ENCODE measurements at regions not wholly inside any gene's neighbourhood (a gene's known extent, or its start where the extent isn't known, plus 50 kb on each side); places are given as distances from the start of the nearest gene placed in this dataset.

GRCh38 chrX:145068450-145068849 is 178.9 kb upstream of the SPANXN1 start:
- Histone ChIP-seq H3F3A (ENCODE audit: low read length, unreplicated experiment) (no peaks in the 10 kb centered on the region), H3K9ac (ENCODE audit: low read length) (no peak overlapping the region), H3K4me1 (ENCODE audit: insufficient read depth, low read length) (no peaks in the 10 kb centered on the region), H3K36me3 (ENCODE audit: low read depth, low read length) (no peaks in the 10 kb centered on the region), H3K4me2 (ENCODE audit: low read length) (no peak overlapping the region), H3K4me3 (ENCODE audit: low read length) (no peak overlapping the region), H3K9me3 (ENCODE audit: low read length) (no peaks in the 10 kb centered on the region), H3K9me2 (replicated peaks; ENCODE audit: low read length) (no peaks in the 10 kb centered on the region), H3K27ac (ENCODE audit: low read length) (no peak overlapping the region), H2AFZ (ENCODE audit: low read length) (no peak overlapping the region), H3K79me2 (ENCODE audit: low read length) (no peaks in the 10 kb centered on the region), H3K27me3 (ENCODE audit: low read length) (no peaks in the 10 kb centered on the region), H4K20me1 (ENCODE audit: low read length) (no peaks in the 10 kb centered on the region)
- ATAC-seq, result no peak
- TF ChIP-seq EZH2 (IDR thresholded peaks at IDR 0.05; ENCODE audit: low read length, unreplicated experiment) (no peak), EZH2phosphoT487 (IDR thresholded peaks at IDR 0.05; ENCODE audit: borderline replicate concordance, low read length) (no peak)
- TF ChIP-seq, protein P1, sequence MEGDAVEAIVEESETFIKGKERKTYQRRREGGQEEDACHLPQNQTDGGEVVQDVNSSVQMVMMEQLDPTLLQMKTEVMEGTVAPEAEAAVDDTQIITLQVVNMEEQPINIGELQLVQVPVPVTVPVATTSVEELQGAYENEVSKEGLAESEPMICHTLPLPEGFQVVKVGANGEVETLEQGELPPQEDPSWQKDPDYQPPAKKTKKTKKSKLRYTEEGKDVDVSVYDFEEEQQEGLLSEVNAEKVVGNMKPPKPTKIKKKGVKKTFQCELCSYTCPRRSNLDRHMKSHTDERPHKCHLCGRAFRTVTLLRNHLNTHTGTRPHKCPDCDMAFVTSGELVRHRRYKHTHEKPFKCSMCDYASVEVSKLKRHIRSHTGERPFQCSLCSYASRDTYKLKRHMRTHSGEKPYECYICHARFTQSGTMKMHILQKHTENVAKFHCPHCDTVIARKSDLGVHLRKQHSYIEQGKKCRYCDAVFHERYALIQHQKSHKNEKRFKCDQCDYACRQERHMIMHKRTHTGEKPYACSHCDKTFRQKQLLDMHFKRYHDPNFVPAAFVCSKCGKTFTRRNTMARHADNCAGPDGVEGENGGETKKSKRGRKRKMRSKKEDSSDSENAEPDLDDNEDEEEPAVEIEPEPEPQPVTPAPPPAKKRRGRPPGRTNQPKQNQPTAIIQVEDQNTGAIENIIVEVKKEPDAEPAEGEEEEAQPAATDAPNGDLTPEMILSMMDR (conservative IDR thresholded peaks at IDR 0.05; ENCODE audit: low read depth, low read length), result no peak
- DNase-seq, result no peak
- CTCF ChIA-PET, result no interaction called here
- POLR2A ChIA-PET (ENCODE audit: unreplicated experiment), result no interaction called here
- no TSS peak for BruUV-seq (replicated peaks)
- intact Hi-C loops (cut with micrococcal nuclease), result no loop called here

GRCh38 chrX:145099204-145099603 is 148.1 kb upstream of the SPANXN1 start:
- Histone ChIP-seq H3K9me3 (ENCODE audit: low read length) (no peaks in the 10 kb centered on the region), H3K4me1 (ENCODE audit: insufficient read depth, low read length) (no peaks in the 10 kb centered on the region), H3K36me3 (ENCODE audit: low read depth, low read length) (no peaks in the 10 kb centered on the region), H3K27me3 (ENCODE audit: low read length) (no peaks in the 10 kb centered on the region), H3K4me2 (ENCODE audit: low read length) (no peak overlapping the region), H2AFZ (ENCODE audit: low read length) (no peak overlapping the region), H3K27ac (ENCODE audit: low read length) (no peak overlapping the region), H3K9ac (ENCODE audit: low read length) (no peak overlapping the region), H3F3A (ENCODE audit: low read length, unreplicated experiment) (no peaks in the 10 kb centered on the region), H4K20me1 (ENCODE audit: low read length) (no peaks in the 10 kb centered on the region), H3K4me3 (ENCODE audit: low read length) (no peak overlapping the region), H3K79me2 (ENCODE audit: low read length) (no peaks in the 10 kb centered on the region), H3K9me2 (replicated peaks; ENCODE audit: low read length) (no peaks in the 10 kb centered on the region)
- CTCF ChIA-PET, result no interaction called here
- TF ChIP-seq, protein P1 (conservative IDR thresholded peaks at IDR 0.05; ENCODE audit: low read depth, low read length), result no peak
- no peak for TF ChIP-seq EZH2 (IDR thresholded peaks at IDR 0.05; ENCODE audit: low read length, unreplicated experiment)
- TF ChIP-seq EZH2phosphoT487 (IDR thresholded peaks at IDR 0.05; ENCODE audit: borderline replicate concordance, low read length), result no peak
- intact Hi-C loops (cut with micrococcal nuclease), result no loop called here
- peak; percentile 54 for ATAC-seq
- no TSS peak for BruUV-seq (replicated peaks)
- DNase-seq, result peak; percentile 36
- POLR2A ChIA-PET (ENCODE audit: unreplicated experiment), result no interaction called here

Measured in PC-3 (cell line).